Nephron progenitor cell (in vitro differentiated cells): ENCODE measurements at regions not wholly inside any gene's neighbourhood (a gene's known extent, or its start where the extent isn't known, plus 50 kb on each side); places are given as distances from the start of the nearest gene placed in this dataset.

ENCODE experiments used
- DNase-seq: peaks from one replicate; pipeline ENCODE4 v3.0.0; 2021
- H3K27ac Mint-ChIP-seq: 2 replicates; pipeline ENCODE4 v1.8.0; 2021; ENCODE audit warnings: mild to moderate bottlenecking, moderate library complexity, mixed read lengths
- H3K27me3 Mint-ChIP-seq: 2 replicates; pipeline ENCODE4 v1.8.0; 2021; ENCODE audit warnings: mild to moderate bottlenecking, low read depth, mixed read lengths; ENCODE audit not compliant: poor library complexity
- H3K36me3 Mint-ChIP-seq: 2 replicates; pipeline ENCODE4 v1.8.0; 2021; ENCODE audit warnings: low read depth, mixed read lengths
- H3K4me1 Mint-ChIP-seq: 2 replicates; pipeline ENCODE4 v1.8.0; 2021; ENCODE audit warnings: mixed read lengths
- H3K4me3 Mint-ChIP-seq: 2 replicates; pipeline ENCODE4 v1.8.0; 2021; ENCODE audit warnings: mild to moderate bottlenecking, moderate library complexity, mixed read lengths
- H3K9me3 Mint-ChIP-seq: 2 replicates; pipeline ENCODE4 v1.8.0; 2021; ENCODE audit warnings: mild to moderate bottlenecking, moderate library complexity, mixed read lengths
- TF ChIP-seq, protein P1 (sequence below): fragments of 200-600 bp; sonication (generic); IDR thresholded peaks from 2 replicates; pipeline ENCODE4 v1.5.0; 2021; ENCODE audit warnings: antibody characterized with exemption

DNA sequence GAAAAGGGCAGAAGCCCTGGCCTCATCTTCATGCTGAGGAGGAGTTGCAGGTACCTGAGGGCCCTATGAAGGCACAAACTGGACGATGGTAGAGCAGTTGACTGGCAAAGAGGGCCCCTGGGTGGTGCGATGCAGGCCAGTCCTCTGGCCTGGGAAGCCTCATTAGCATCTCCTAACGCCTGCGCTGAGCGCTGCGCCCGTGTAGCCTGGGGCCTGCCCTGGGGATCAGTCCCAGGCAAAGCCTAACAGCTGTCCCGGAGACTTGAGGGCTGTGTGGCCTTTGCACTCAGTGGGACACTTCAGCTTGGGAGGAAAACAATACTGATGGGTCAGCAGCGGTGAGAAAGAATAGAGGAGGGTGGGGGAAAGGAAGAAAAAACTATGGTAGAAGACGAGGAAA lies 187.7 kb downstream of the RAP2A start:
- H3K27ac Mint-ChIP-seq = no peak overlapping the region
- H3K4me1 Mint-ChIP-seq = peaks cover 24% of the 10 kb centered on the region
- H3K9me3 Mint-ChIP-seq = no peaks in the 10 kb centered on the region
- no peaks in the 10 kb centered on the region for H3K27me3 Mint-ChIP-seq
- H3K4me3 Mint-ChIP-seq = no peak overlapping the region
- TF ChIP-seq, protein P1, sequence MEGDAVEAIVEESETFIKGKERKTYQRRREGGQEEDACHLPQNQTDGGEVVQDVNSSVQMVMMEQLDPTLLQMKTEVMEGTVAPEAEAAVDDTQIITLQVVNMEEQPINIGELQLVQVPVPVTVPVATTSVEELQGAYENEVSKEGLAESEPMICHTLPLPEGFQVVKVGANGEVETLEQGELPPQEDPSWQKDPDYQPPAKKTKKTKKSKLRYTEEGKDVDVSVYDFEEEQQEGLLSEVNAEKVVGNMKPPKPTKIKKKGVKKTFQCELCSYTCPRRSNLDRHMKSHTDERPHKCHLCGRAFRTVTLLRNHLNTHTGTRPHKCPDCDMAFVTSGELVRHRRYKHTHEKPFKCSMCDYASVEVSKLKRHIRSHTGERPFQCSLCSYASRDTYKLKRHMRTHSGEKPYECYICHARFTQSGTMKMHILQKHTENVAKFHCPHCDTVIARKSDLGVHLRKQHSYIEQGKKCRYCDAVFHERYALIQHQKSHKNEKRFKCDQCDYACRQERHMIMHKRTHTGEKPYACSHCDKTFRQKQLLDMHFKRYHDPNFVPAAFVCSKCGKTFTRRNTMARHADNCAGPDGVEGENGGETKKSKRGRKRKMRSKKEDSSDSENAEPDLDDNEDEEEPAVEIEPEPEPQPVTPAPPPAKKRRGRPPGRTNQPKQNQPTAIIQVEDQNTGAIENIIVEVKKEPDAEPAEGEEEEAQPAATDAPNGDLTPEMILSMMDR = no peak
- no peak for DNase-seq
- H3K36me3 Mint-ChIP-seq = no peaks in the 10 kb centered on the region

GRCh38 chr13:97627566-97627965 lies 193.6 kb downstream of the RAP2A start:
- peaks cover 21% of the 10 kb centered on the region for H3K9me3 Mint-ChIP-seq
- no peaks in the 10 kb centered on the region for H3K27me3 Mint-ChIP-seq
- peak overlapping the region; percentile 67 for H3K27ac Mint-ChIP-seq
- TF ChIP-seq, protein P1 = no peak
- H3K36me3 Mint-ChIP-seq = peaks cover 5% of the 10 kb centered on the region
- peak overlapping the region; percentile 23 for H3K4me3 Mint-ChIP-seq
- peak; percentile 36 for DNase-seq
- H3K4me1 Mint-ChIP-seq = peaks cover 39% of the 10 kb centered on the region

DNA sequence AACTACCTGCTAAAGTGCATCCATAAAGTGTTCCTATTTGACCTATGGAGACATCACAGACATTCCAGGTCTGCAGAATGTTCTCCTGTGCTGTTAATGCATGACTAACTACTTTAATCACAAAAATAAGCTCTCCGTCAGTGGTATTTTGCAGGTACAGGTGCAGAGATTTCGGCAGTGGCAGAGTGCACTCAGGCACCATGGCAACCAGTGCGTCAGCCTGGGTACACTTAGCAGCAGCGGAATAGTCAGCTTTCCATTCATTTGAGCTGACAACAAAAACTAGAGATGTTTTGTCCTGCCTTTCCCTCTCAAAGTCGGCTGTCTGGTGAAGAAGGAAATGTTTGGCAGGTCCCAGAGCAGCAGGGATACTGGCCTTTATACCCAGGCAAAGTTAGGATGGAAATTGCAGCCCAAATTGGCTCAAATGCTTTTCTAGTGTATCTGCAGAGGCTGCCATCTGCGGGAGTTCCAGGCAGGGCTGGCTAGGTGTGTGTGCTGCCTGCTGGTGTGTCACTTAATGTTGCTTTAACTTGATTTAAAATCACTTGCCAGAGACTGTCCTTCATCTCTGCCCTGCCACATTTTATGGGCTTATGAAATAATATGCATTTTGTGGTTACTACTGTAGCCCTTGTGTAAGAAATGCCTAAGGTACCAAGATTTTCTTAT lies 195.8 kb downstream of the RAP2A start:
- Mint-ChIP-seq H3K9me3 (peaks cover 42% of the 10 kb centered on the region), H3K36me3 (peaks cover 5% of the 10 kb centered on the region), H3K4me1 (peaks cover 37% of the 10 kb centered on the region), H3K27ac (peak overlapping the region; percentile 89), H3K27me3 (no peaks in the 10 kb centered on the region), H3K4me3 (no peak overlapping the region)
- TF ChIP-seq, protein P1 = no peak
- DNase-seq = no peak

GRCh38 chr13:97630725-97631124 lies 196.8 kb downstream of the RAP2A start:
- no peak overlapping the region for H3K27ac Mint-ChIP-seq
- peaks cover 28% of the 10 kb centered on the region for H3K4me1 Mint-ChIP-seq
- no peak overlapping the region for H3K4me3 Mint-ChIP-seq
- TF ChIP-seq, protein P1 = no peak
- H3K27me3 Mint-ChIP-seq = no peaks in the 10 kb centered on the region
- H3K36me3 Mint-ChIP-seq = peaks cover 5% of the 10 kb centered on the region
- no peak for DNase-seq
- peaks cover 43% of the 10 kb centered on the region for H3K9me3 Mint-ChIP-seq

DNA sequence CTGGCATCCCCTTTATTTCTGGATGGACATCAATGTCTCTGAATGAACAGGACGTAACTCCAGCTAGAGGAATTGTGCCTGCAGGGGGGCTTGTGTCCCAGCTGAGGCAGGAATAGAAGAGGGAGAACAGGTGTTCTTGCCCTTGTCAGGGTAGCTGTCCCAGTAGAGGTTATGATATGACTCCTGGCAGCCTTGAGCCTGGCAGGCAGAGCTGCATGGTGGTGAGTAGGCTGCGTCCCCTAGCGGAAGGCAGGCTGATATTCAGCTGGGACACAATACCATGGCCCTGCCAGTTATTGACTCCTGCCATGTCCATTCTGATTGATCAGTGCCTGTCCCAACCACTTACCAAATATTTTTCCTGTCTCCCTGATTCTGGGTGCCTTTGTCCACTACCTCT lies 197.2 kb downstream of the RAP2A start:
- TF ChIP-seq, protein P1 = no peak
- Mint-ChIP-seq H3K9me3 (peaks cover 43% of the 10 kb centered on the region), H3K27me3 (no peaks in the 10 kb centered on the region), H3K4me3 (no peak overlapping the region), H3K4me1 (peaks cover 24% of the 10 kb centered on the region), H3K27ac (no peak overlapping the region), H3K36me3 (peaks cover 5% of the 10 kb centered on the region)
- no peak for DNase-seq

- Mint-ChIP-seq H3K36me3 (no peaks in the 10 kb centered on the region), H3K9me3 (peaks cover 5% of the 10 kb centered on the region), H3K27ac (no peak overlapping the region), H3K4me1 (no peaks in the 10 kb centered on the region), H3K27me3 (no peaks in the 10 kb centered on the region), H3K4me3 (no peak overlapping the region)
- no peak for DNase-seq
- TF ChIP-seq, protein P1 = no peak
Measured at GRCh38 chr13:97639236-97639635, 205.3 kb downstream of the RAP2A start.
